ENCODE measurements at regions not wholly inside any gene's neighbourhood (a gene's known extent, or its start where the extent isn't known, plus 50 kb on each side); places are given as distances from the start of the nearest gene placed in this dataset.

GRCh38 chr4:19178835-19179234 is 1072.9 kb upstream of the SLIT2 start:
- Histone ChIP-seq H3K4me3 (replicated peaks; ENCODE audit: insufficient read depth, low read length) (no peak overlapping the region), H3K27me3 (ENCODE audit: insufficient read depth, poor library complexity, severe bottlenecking) (no peaks in the 10 kb centered on the region), H3K27ac (replicated peaks) (no peak overlapping the region)
- TF ChIP-seq POLR2AphosphoS5 (IDR thresholded peaks at IDR 0.05; ENCODE audit: low read depth) (no peak), CTCF (IDR thresholded peaks at IDR 0.05; ENCODE audit: insufficient read depth, low read length) (no peak), SPI1 (IDR thresholded peaks at IDR 0.05; ENCODE audit: borderline replicate concordance, low read depth) (no peak), REST (IDR thresholded peaks at IDR 0.05; ENCODE audit: insufficient replicate concordance, low read depth) (no peak), GABPA (IDR thresholded peaks at IDR 0.05; ENCODE audit: low read depth) (no peak)
- no peak for DNase-seq (ENCODE audit: low read depth in 1 of 2, low spot score in 1 of 2)

- DNase-seq (ENCODE audit: low read depth in 1 of 2, low spot score in 1 of 2) = no peak
Observed at GRCh38 chr4:19177616-19178015, 1074.1 kb upstream of the SLIT2 start.

GRCh38 chr4:19171832-19172231 is 1079.9 kb upstream of the SLIT2 start:
- Histone ChIP-seq H3K27me3 (ENCODE audit: insufficient read depth, poor library complexity, severe bottlenecking) (no peaks in the 10 kb centered on the region), H3K27ac (replicated peaks) (no peak overlapping the region), H3K4me3 (replicated peaks; ENCODE audit: insufficient read depth, low read length) (no peak overlapping the region)
- TF ChIP-seq GABPA (IDR thresholded peaks at IDR 0.05; ENCODE audit: low read depth) (no peak), SPI1 (IDR thresholded peaks at IDR 0.05; ENCODE audit: borderline replicate concordance, low read depth) (no peak), REST (IDR thresholded peaks at IDR 0.05; ENCODE audit: insufficient replicate concordance, low read depth) (no peak), POLR2AphosphoS5 (IDR thresholded peaks at IDR 0.05; ENCODE audit: low read depth) (no peak)
- DNase-seq (ENCODE audit: low read depth in 1 of 2, low spot score in 1 of 2) = no peak

More at GRCh38 chr4:19177616-19178015, 1074.1 kb upstream of the SLIT2 start:
- no peaks in the 10 kb centered on the region for H3K27me3 ChIP-seq (ENCODE audit: insufficient read depth, poor library complexity, severe bottlenecking)
- TF ChIP-seq GABPA (IDR thresholded peaks at IDR 0.05; ENCODE audit: low read depth) = no peak
- TF ChIP-seq SPI1 (IDR thresholded peaks at IDR 0.05; ENCODE audit: borderline replicate concordance, low read depth) = no peak
- no peak for TF ChIP-seq REST (IDR thresholded peaks at IDR 0.05; ENCODE audit: insufficient replicate concordance, low read depth)
- no peak for TF ChIP-seq CTCF (IDR thresholded peaks at IDR 0.05; ENCODE audit: insufficient read depth, low read length)
- TF ChIP-seq POLR2AphosphoS5 (IDR thresholded peaks at IDR 0.05; ENCODE audit: low read depth) = no peak
- H3K4me3 ChIP-seq (replicated peaks; ENCODE audit: insufficient read depth, low read length) = no peak overlapping the region
- no peak overlapping the region for H3K27ac ChIP-seq (replicated peaks)

All from HL-60 (cell line).